ENCODE measurements at regions not wholly inside any gene's neighbourhood (a gene's known extent, or its start where the extent isn't known, plus 50 kb on each side); places are given as distances from the start of the nearest gene placed in this dataset.

- TF ChIP-seq TAF1 (IDR thresholded peaks at IDR 0.05; ENCODE audit: low read depth, low read length), result no peak
- no peak for TF ChIP-seq POLR2A (IDR thresholded peaks at IDR 0.05; ENCODE audit: low read depth, low read length)
- TF ChIP-seq POLR2AphosphoS5 (IDR thresholded peaks at IDR 0.05; ENCODE audit: low read depth, low read length), result no peak
- TF ChIP-seq PAX5 (IDR thresholded peaks at IDR 0.05; ENCODE audit: insufficient read depth, low read length, severe bottlenecking), result no peak
- no peak for TF ChIP-seq SPI1 (IDR thresholded peaks at IDR 0.05; ENCODE audit: low read depth, low read length)
Measured at GRCh38 chr18:45467945-45468344, 147.3 kb upstream of the SLC14A2 start.
